GM13976 (cell line): ENCODE measurements at regions not wholly inside any gene's neighbourhood (a gene's known extent, or its start where the extent isn't known, plus 50 kb on each side); places are given as distances from the start of the nearest gene placed in this dataset.

Experiments
- DNase-seq: peaks from one replicate; pipeline ENCODE4 v3.0.0; 2012; ENCODE audit warnings: low spot score
- in situ Hi-C: fragments of 300-500 bp; cut with MboI; formaldehyde crosslinking; loops from one replicate; pipeline ENCODE4 v1.12.0; 2022; ENCODE audit warnings: low sequenced_read_pairs, mixed read lengths, inconsistent platforms; ENCODE audit not compliant: unreplicated experiment
- TF ChIP-seq, protein P1 (sequence below): IDR thresholded peaks from 2 replicates; pipeline ENCODE4 v1.5.1; 2012; ENCODE audit warnings: borderline replicate concordance, mild to moderate bottlenecking; ENCODE audit not compliant: insufficient read depth; ENCODE audit errors: extremely low read depth, missing control alignments, control extremely low read depth

- DNase-seq = no peak
- TF ChIP-seq, protein P1, sequence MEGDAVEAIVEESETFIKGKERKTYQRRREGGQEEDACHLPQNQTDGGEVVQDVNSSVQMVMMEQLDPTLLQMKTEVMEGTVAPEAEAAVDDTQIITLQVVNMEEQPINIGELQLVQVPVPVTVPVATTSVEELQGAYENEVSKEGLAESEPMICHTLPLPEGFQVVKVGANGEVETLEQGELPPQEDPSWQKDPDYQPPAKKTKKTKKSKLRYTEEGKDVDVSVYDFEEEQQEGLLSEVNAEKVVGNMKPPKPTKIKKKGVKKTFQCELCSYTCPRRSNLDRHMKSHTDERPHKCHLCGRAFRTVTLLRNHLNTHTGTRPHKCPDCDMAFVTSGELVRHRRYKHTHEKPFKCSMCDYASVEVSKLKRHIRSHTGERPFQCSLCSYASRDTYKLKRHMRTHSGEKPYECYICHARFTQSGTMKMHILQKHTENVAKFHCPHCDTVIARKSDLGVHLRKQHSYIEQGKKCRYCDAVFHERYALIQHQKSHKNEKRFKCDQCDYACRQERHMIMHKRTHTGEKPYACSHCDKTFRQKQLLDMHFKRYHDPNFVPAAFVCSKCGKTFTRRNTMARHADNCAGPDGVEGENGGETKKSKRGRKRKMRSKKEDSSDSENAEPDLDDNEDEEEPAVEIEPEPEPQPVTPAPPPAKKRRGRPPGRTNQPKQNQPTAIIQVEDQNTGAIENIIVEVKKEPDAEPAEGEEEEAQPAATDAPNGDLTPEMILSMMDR = no peak
Observed at GRCh38 chr15:77719450-77719849, 86.7 kb upstream of the LINGO1 start.

GRCh38 chr15:77717333-77717990 lies 84.8 kb upstream of the LINGO1 start:
- no peak for DNase-seq
- TF ChIP-seq, protein P1 = no peak
- in situ Hi-C loops = no loop called here

More at GRCh38 chr15:77719450-77719849, 86.7 kb upstream of the LINGO1 start:
- in situ Hi-C loops = no loop called here

- TF ChIP-seq, protein P1 = no peak
- no peak for DNase-seq
- in situ Hi-C loops = no loop called here
Observed at GRCh38 chr15:77716632-77717332, 84.1 kb upstream of the LINGO1 start.

DNA sequence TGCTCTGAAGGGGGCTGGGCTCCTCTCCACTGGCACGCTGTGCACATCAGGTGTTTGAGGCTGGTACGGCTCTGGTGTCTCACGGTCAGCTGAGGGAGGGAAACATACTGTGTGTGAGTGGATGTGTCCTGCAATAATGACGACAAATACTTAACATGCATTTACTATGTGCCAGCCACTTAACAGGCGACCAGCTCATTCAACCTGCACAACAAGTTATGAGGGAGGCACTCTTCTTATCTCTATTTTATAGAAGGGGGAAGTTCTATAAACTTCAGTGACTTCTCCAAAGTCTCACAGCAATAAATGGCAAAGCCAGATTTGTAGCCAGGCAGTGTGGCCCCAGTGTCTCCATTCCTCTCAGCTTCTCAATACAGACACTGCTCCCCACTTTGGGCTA lies 83.1 kb upstream of the LINGO1 start:
- no peak for DNase-seq
- in situ Hi-C loops = no loop called here
- TF ChIP-seq, protein P1 = no peak

GRCh38 chr15:77715051-77715450 lies 82.3 kb upstream of the LINGO1 start:
- in situ Hi-C loops = no loop called here
- no peak for DNase-seq
- TF ChIP-seq, protein P1 = no peak

- TF ChIP-seq, protein P1 = no peak
- in situ Hi-C loops = no loop called here
- DNase-seq = no peak
Observed at GRCh38 chr15:77714555-77714954, 81.8 kb upstream of the LINGO1 start.

DNA sequence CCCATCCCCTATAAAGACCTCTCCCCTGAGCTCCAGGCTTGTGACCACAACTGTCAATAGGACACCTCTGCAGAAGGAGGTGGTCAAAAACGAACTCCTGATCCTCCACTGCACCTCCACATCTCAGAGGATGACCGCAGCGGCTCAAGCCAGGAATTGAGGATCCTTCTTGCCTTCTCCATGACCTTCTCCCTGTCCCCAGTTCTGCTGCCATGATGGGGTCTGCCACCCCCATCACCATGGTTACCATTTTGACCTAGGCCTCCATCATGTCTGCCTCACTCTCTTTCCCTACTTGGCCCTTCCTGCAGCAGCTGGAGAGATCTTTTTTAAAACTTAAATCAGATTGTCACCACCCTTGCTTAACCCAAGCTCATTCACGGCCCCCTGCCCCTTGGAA lies 81.3 kb upstream of the LINGO1 start:
- TF ChIP-seq, protein P1 = no peak
- in situ Hi-C loops = no loop called here
- no peak for DNase-seq
